H9 (cell line): ENCODE measurements at regions not wholly inside any gene's neighbourhood (a gene's known extent, or its start where the extent isn't known, plus 50 kb on each side); places are given as distances from the start of the nearest gene placed in this dataset.

Experiments
- DNase-seq: peaks from one replicate; pipeline ENCODE4 v3.0.0-alpha.2; 2017
- H2AFZ ChIP-seq: one replicate; pipeline ENCODE4 v1.6.1; 2013; ENCODE audit warnings: mild to moderate bottlenecking, low read length, control low read depth, moderate library complexity
- H2AK5ac ChIP-seq: 2 replicates; pipeline ENCODE4 v1.6.1; 2013; ENCODE audit warnings: low read length, control low read depth, mixed read lengths; ENCODE audit not compliant: insufficient read length
- H2BK120ac ChIP-seq: one replicate; pipeline ENCODE4 v1.6.1; 2013; ENCODE audit warnings: low read depth, mild to moderate bottlenecking, low read length, control low read depth, inconsistent platforms; ENCODE audit not compliant: poor library complexity, severe bottlenecking
- H2BK12ac ChIP-seq: 2 replicates; pipeline ENCODE4 v1.6.1; 2013; ENCODE audit warnings: low read length, control low read depth, mixed read lengths, low read depth; ENCODE audit not compliant: insufficient read length
- H2BK15ac ChIP-seq: 2 replicates; pipeline ENCODE4 v1.6.1; 2013; ENCODE audit warnings: low read depth, low read length, control low read depth
- H2BK20ac ChIP-seq: one replicate; pipeline ENCODE4 v1.6.1; 2013; ENCODE audit warnings: low read depth, mild to moderate bottlenecking, low read length, control low read depth, inconsistent platforms; ENCODE audit not compliant: poor library complexity, severe bottlenecking
- H2BK5ac ChIP-seq: 2 replicates; pipeline ENCODE4 v1.6.1; 2013; ENCODE audit warnings: low read length, control low read depth, mixed read lengths; ENCODE audit not compliant: insufficient read length
- H3K14ac ChIP-seq: 2 replicates; pipeline ENCODE4 v1.6.1; 2013; ENCODE audit warnings: low read length, control low read depth; ENCODE audit not compliant: insufficient read depth
- H3K18ac ChIP-seq: 2 replicates; pipeline ENCODE4 v1.6.1; 2013; ENCODE audit warnings: low read depth, mild to moderate bottlenecking, mixed read lengths, low read length, control low read depth; ENCODE audit not compliant: insufficient read length
- H3K23ac ChIP-seq: 2 replicates; pipeline ENCODE4 v1.6.1; 2013; ENCODE audit warnings: low read length, control low read depth, mixed read lengths, low read depth; ENCODE audit not compliant: insufficient read length
- H3K23me2 ChIP-seq: 2 replicates; pipeline ENCODE4 v1.6.1; 2013; ENCODE audit warnings: low read depth, mild to moderate bottlenecking, mixed read lengths, low read length, control low read depth; ENCODE audit not compliant: insufficient read length, poor library complexity, severe bottlenecking
- H3K27ac ChIP-seq: 2 replicates; pipeline ENCODE4 v1.5.1; 2013; ENCODE audit warnings: low read length, control low read depth, mixed read lengths, low read depth; ENCODE audit not compliant: insufficient read length
- H3K27me3 ChIP-seq: 2 replicates; pipeline ENCODE4 v1.6.1; 2013; ENCODE audit warnings: low read length, control low read depth, inconsistent platforms; ENCODE audit not compliant: insufficient read depth
- H3K4ac ChIP-seq: 2 replicates; pipeline ENCODE4 v1.6.1; 2013; ENCODE audit warnings: low read depth, mild to moderate bottlenecking, control low read depth, inconsistent platforms, low read length, moderate library complexity
- H3K4me1 ChIP-seq: 2 replicates; pipeline ENCODE4 v1.6.1; 2013; ENCODE audit warnings: low read length, control low read depth, inconsistent platforms; ENCODE audit not compliant: insufficient read depth
- H3K4me2 ChIP-seq: 2 replicates; pipeline ENCODE4 v1.6.1; 2013; ENCODE audit warnings: low read length, control low read depth, mixed read lengths; ENCODE audit not compliant: insufficient read length, insufficient read depth
- H3K56ac ChIP-seq: 2 replicates; pipeline ENCODE4 v1.6.1; 2013; ENCODE audit warnings: low read depth, mild to moderate bottlenecking, mixed read lengths, low read length, control low read depth; ENCODE audit not compliant: insufficient read length
- H3K79me1 ChIP-seq: 2 replicates; pipeline ENCODE4 v1.6.1; 2013; ENCODE audit warnings: low read depth, mild to moderate bottlenecking, moderate library complexity, low read length, control low read depth, inconsistent platforms; ENCODE audit not compliant: insufficient read depth, poor library complexity, severe bottlenecking
- H3K79me2 ChIP-seq: 2 replicates; pipeline ENCODE4 v1.6.1; 2013; ENCODE audit warnings: low read length, control low read depth, inconsistent platforms; ENCODE audit not compliant: insufficient read depth
- H3K9ac ChIP-seq: 2 replicates; pipeline ENCODE4 v1.6.1; 2013; ENCODE audit warnings: low read length, control low read depth, mixed read lengths; ENCODE audit not compliant: insufficient read length; ENCODE audit errors: extremely low read depth
- H3K9me3 ChIP-seq: one replicate; pipeline ENCODE4 v1.6.1; 2013; ENCODE audit warnings: low read depth, low read length, inconsistent platforms; ENCODE audit not compliant: control insufficient read depth
- H3T11ph ChIP-seq: one replicate; pipeline ENCODE4 v1.6.1; 2013; ENCODE audit warnings: mild to moderate bottlenecking, low read length, control low read depth, inconsistent platforms
- H4K20me1 ChIP-seq: one replicate; pipeline ENCODE4 v1.6.1; 2013; ENCODE audit not compliant: control insufficient read depth, insufficient read length, insufficient read depth
- H4K5ac ChIP-seq: 2 replicates; pipeline ENCODE4 v1.6.1; 2013; ENCODE audit warnings: low read depth, mild to moderate bottlenecking, mixed read lengths, low read length, control low read depth; ENCODE audit not compliant: insufficient read length
- H4K8ac ChIP-seq: replicated peaks from 2 replicates; pipeline ENCODE4 v1.6.1; 2013; ENCODE audit warnings: low read length, control low read depth, mixed read lengths, low read depth; ENCODE audit not compliant: insufficient read length
- H4K91ac ChIP-seq: 2 replicates; pipeline ENCODE4 v1.6.1; 2013; ENCODE audit warnings: low read depth, mild to moderate bottlenecking, moderate library complexity, mixed read lengths, low read length, control low read depth; ENCODE audit not compliant: insufficient read length
- H3K27ac Mint-ChIP-seq, 3 experiments: 2 replicates in 2 of 3; 3 replicates in 1 of 3; pipeline ENCODE4 v1.8.0; 2020 to 2021; ENCODE audit warnings: mixed read lengths in 3 of 3, mild to moderate bottlenecking in 1 of 3, moderate library complexity in 1 of 3
- H3K27me3 Mint-ChIP-seq: 2 replicates; pipeline ENCODE4 v1.8.0; 2021; ENCODE audit warnings: low read depth, mild to moderate bottlenecking, moderate library complexity, mixed read lengths
- H3K36me3 Mint-ChIP-seq, 3 experiments: 2 replicates in 2 of 3; 3 replicates in 1 of 3; pipeline ENCODE4 v1.8.0; 2020 to 2021; ENCODE audit warnings: low read depth in 3 of 3, mixed read lengths in 3 of 3; ENCODE audit not compliant: insufficient read depth in 1 of 3
- H3K4me1 Mint-ChIP-seq, 2 experiments: 2 replicates each; pipeline ENCODE4 v1.8.0; 2020; ENCODE audit warnings: mixed read lengths in 2 of 2
- H3K4me3 Mint-ChIP-seq, 2 experiments: 2 replicates in 1 of 2; 3 replicates in 1 of 2; pipeline ENCODE4 v1.8.0; 2020 to 2021; ENCODE audit warnings: mild to moderate bottlenecking in 2 of 2, mixed read lengths in 2 of 2, moderate library complexity in 1 of 2
- H3K9me3 Mint-ChIP-seq, 2 experiments: 2 replicates in 1 of 2; 3 replicates in 1 of 2; pipeline ENCODE4 v1.8.0; 2020; ENCODE audit warnings: mild to moderate bottlenecking in 2 of 2, mixed read lengths in 2 of 2, moderate library complexity in 1 of 2
- CTCF ChIP-seq: fragments of 200-600 bp; sonication (generic); conservative IDR thresholded peaks from 3 replicates; pipeline ENCODE4 v1.8.0; 2021; ENCODE audit warnings: antibody characterized with exemption, mild to moderate bottlenecking
- WGBS: extraction: QIAGEN DNeasy Blood & Tissue Kit; methylation state at CpG from one replicate; pipeline ENCODE4 v1.1.7; 2013; ENCODE audit warnings: missing lambda C conversion rate, low lambda C conversion rate, mixed read lengths; ENCODE audit not compliant: insufficient read length; ENCODE audit errors: extremely low coverage; 5-methylcytosine and 5-hydroxymethylcytosine counted together

GRCh38 chr7:70986297-70986696 lies 145.6 kb upstream of the GALNT17 start:
- H3K27me3 ChIP-seq: no peaks in the 10 kb centered on the region
- H2AFZ ChIP-seq: no peak overlapping the region

More at GRCh38 chr7:70986297-70986696, 145.6 kb upstream of the GALNT17 start:
- Histone ChIP-seq H2BK15ac (no peak overlapping the region), H4K8ac (no peak overlapping the region), H3K4me1 (no peaks in the 10 kb centered on the region; the same call in 1 of the 2 replicates), H3K9me3 (no peaks in the 10 kb centered on the region), H3K79me2 (no peaks in the 10 kb centered on the region), H4K91ac (no peak overlapping the region), H2BK5ac (no peak overlapping the region), H2AK5ac (no peak overlapping the region), H3K27ac (no peak overlapping the region), H2BK20ac (no peak overlapping the region), H3K14ac (no peak overlapping the region), H3K79me1 (no peaks in the 10 kb centered on the region), H3K23me2 (no peaks in the 10 kb centered on the region), H3K23ac (no peak overlapping the region), H3K9ac (no peak overlapping the region), H3K4me2 (no peak overlapping the region), H3T11ph (no peak overlapping the region), H3K4ac (no peak overlapping the region), H4K20me1 (no peaks in the 10 kb centered on the region), H2BK12ac (no peak overlapping the region), H2BK120ac (no peak overlapping the region), H3K56ac (no peak overlapping the region), H3K18ac (no peak overlapping the region), H4K5ac (no peak overlapping the region)
- no peak for TF ChIP-seq CTCF
- Mint-ChIP-seq H3K27me3 (no peaks in the 10 kb centered on the region), H3K27ac (peak overlapping the region in 1 of 3 experiments; percentile 87; a peak in 2 of 7 replicates), H3K36me3 (no peaks in the 10 kb centered on the region), H3K9me3 (no peaks in the 10 kb centered on the region; a peak in 1 of 5 replicates), H3K4me1 (peaks cover 26 to 31% of the 10 kb centered on the region in 2 experiments), H3K4me3 (no peak overlapping the region)
- WGBS: no CpG with 5 or more reads among the region's 2 CpGs
- DNase-seq: no peak
